Esophagus muscularis mucosa (tissue), 3 donors: ENCODE measurements at regions not wholly inside any gene's neighbourhood (a gene's known extent, or its start where the extent isn't known, plus 50 kb on each side); places are given as distances from the start of the nearest gene placed in this dataset.

Experiments used
- POLR2A ChIP-seq: fragments of 450-650 bp; IDR thresholded peaks from one replicate; pipeline ENCODE4 v1.6.1; 2017; ENCODE audit warnings: antibody characterized with exemption, moderate library complexity, mild to moderate bottlenecking, low read depth
- POLR2AphosphoS5 ChIP-seq, 2 donors: sonication (generic); formaldehyde crosslinking; IDR thresholded peaks; one replicate each; pipeline ENCODE4 v1.6.1; 2017; ENCODE audit warnings: antibody characterized with exemption in 2 of 2
- TF ChIP-seq, protein P1 (sequence below), 3 experiments: fragments of 200-600 bp in 2 of 3; fragments of 450-650 bp in 1 of 3; sonication (generic) in 2 of 3; IDR thresholded peaks; one replicate each; pipeline ENCODE4 v1.5.1; 2017 to 2019; ENCODE audit warnings: antibody characterized with exemption in 3 of 3, mild to moderate bottlenecking in 2 of 3, moderate library complexity in 1 of 3

DNA sequence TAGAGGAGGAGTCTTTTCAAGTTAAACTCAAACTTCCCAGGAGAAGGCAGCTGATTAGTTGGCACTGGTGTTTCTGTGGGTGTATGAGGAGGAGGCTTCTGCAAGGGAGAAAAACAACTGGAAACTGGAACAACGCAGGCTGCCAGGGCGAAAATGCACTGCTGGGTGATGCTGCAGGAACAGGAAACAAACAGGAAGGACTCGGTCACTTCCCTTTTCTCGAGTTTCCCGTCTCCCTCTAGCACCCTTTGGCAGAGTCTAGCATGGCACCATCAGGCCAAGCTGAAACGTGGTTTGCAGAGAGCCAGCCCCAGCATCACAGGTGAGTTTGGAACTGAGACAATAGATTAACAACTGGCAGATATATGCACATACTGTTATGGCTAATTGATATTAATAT, 77.5 kb upstream of the CAST start:
- TF ChIP-seq, protein P1, sequence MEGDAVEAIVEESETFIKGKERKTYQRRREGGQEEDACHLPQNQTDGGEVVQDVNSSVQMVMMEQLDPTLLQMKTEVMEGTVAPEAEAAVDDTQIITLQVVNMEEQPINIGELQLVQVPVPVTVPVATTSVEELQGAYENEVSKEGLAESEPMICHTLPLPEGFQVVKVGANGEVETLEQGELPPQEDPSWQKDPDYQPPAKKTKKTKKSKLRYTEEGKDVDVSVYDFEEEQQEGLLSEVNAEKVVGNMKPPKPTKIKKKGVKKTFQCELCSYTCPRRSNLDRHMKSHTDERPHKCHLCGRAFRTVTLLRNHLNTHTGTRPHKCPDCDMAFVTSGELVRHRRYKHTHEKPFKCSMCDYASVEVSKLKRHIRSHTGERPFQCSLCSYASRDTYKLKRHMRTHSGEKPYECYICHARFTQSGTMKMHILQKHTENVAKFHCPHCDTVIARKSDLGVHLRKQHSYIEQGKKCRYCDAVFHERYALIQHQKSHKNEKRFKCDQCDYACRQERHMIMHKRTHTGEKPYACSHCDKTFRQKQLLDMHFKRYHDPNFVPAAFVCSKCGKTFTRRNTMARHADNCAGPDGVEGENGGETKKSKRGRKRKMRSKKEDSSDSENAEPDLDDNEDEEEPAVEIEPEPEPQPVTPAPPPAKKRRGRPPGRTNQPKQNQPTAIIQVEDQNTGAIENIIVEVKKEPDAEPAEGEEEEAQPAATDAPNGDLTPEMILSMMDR (IDR thresholded peaks at IDR 0.05) = no peak
- no peak for TF ChIP-seq POLR2A
- TF ChIP-seq POLR2AphosphoS5 (IDR thresholded peaks at IDR 0.05) = no peak
